Left kidney (tissue), 1 donor: ENCODE measurements at regions not wholly inside any gene's neighbourhood (a gene's known extent, or its start where the extent isn't known, plus 50 kb on each side); places are given as distances from the start of the nearest gene placed in this dataset.

Source experiments
- DNase-seq: peaks from one replicate; pipeline ENCODE4 v3.0.0-alpha.2; 2013

DNA sequence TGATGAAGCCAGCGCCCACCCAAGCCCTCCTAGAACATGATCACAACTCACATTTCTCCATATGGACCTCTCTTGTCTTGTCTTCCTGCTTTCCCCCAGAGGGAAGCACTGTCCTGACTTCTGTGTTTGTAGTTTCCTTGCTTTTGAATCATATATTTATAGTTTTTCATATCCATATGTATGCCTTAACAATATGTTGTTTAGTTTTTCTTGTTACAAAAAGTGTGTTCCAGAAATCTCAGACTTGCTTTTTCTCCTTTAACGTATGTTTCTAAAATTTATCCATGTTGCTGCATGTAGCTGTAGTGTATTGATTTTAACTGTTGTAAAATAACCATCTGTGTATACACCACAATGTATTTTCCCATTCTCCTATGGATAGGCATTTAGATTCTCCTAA is 182.0 kb upstream of the SMIM23 start:
- no peak for DNase-seq

DNA sequence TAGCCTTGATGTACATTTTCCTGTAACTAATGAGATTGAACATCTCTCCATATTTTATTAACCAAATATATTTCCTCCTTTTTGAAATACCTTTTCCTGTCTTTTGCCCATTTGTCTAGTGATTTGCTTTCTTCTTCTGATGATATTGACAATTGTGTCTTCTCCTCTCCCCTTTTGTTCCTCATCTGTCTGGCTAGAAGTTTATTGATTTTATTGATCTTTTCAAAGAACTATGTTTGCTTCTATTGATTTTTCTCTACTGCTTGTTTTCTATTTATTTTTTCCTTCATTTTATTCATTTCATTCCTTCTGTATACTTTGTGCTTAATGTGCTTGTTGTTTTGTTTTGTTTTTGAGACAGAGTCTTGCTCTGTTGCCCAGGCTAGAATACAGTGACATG is 181.4 kb upstream of the SMIM23 start:
- no peak for DNase-seq

GRCh38 chr5:171606414-171607024 is 179.1 kb upstream of the SMIM23 start:
- no peak for DNase-seq

DNA sequence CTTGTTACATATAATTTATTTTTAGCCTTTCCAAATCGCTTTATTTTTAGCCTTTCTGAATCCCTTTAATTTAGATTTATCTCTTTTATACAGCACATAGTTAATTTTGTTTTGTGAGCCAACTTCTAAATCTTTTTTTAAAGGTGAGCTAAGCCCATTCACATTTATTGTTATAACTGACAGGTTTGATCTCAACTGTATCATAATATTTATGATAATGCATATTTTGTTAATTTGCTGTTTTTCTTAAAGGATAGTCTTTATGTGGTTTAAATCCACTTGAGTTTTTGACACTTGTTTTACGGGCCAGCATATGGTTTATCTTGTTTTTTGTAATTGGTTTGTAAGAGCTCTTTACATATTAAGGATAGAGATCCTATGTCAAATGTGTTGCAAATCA is 177.8 kb upstream of the SMIM23 start:
- DNase-seq: no peak

GRCh38 chr5:171609806-171610452 is 175.7 kb upstream of the SMIM23 start:
- DNase-seq: no peak

DNA sequence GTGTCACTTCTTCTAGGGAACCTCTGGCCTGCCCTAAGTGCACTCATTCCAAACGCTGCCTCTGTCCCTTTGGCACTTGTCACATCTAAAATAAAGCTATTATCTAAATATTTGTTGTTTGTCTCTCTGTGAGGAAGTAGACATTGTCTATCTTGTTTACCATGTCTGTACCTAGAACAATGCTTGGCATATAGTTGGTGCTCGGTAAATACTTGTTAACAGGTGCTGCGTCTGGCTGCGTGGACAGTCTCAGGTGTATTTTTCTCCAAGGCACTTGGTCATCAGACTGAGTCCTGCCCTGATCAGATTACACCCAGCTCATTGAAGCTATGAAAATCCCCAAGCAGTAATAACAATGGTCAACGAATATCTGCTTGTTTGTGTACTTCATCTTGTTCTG is 174.9 kb upstream of the SMIM23 start:
- no peak for DNase-seq

DNA sequence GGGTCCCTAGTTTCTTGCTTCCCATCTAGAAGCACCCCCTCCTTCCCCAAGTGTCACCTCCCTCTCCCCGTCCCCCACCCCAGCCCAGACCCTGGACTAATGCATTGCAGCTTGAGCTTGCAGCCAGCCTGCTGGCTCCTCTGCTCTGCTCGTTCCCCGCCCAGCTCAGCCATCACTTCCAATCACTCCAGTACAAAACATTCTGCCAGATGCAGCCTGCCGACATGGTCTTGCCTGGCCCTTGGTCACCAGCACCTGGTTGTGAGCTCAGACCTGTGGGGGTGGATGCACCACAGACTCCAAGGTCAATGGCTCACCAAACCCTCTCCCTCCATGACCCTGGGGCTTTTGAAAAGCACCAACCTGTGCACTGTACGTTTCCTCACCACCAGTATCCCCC is 172.9 kb upstream of the SMIM23 start:
- no peak for DNase-seq

DNA sequence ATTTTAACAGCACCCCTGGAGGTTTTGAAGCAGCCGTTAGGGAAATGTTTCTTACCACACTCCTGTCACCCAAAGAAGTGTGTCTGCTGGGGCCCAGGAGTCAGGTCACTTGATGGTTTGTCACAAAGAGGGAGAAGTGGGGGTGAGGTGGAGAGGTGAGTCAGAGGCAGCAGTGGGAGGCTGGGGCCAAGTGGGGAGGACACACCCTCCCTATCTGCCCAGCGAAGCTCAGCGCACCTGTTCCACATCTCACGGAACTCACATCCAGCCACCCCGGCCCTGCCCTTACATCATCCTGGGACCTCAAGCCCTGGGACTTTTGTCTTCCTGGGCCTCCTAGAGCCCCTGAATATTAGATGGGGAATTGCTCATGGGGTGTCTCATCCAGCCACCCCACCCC is 171.1 kb upstream of the SMIM23 start:
- no peak for DNase-seq

- DNase-seq: peak; percentile 48
These were observed 170.5 kb upstream of the SMIM23 start for GRCh38 chr5:171614971-171615653.

DNA sequence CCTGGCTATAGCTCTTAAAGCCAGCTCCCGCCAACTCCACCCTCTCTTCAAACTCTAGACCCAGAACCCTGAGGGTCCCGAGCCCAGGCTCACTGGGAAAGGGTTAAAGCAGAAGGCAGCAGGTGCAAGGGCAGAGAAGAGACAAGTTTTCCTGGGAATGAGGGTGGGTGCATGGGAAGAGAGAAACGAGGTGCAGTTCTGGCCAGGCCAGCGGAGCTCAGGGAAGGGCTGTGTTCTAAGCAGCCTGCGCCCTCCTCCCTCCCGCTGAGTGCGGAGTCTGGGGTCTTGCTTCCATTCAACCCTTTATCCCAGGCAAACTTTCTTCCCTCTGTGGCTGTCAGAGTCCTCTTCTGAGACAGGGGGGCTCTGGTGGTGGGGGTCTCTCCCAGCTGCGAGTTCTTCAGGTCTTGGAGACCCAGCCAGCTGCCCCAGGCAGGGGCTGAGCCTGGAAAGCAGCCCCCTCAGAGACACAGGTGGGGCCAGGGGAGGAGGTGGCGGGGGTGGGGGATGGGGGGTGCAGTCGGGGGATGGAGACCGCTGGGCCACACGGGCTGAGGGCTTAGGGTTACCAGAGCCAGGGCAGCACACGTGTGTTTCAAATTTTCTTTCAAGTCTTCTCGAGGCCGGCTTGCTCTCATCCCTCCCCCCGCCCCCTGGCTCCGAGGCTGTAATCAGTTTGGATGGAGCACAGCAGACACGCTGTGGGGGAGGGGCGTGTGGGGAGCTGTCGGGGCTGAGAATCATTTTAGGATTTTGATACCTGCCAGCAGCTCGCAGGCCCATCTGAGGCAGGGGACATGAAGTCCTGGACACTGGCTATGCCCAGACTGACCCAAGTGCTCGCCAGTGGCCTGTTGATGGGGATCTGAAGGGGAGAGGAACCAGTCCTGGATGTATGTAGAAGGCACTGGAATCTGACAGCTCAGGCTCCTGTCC is 169.6 kb upstream of the SMIM23 start:
- no peak for DNase-seq

GRCh38 chr5:171617266-171617665 is 168.4 kb upstream of the SMIM23 start:
- no peak for DNase-seq

GRCh38 chr5:171617817-171618591 is 167.6 kb upstream of the SMIM23 start:
- no peak for DNase-seq

- DNase-seq: no peak
These were observed 166.4 kb upstream of the SMIM23 start for GRCh38 chr5:171619196-171619595.

DNA sequence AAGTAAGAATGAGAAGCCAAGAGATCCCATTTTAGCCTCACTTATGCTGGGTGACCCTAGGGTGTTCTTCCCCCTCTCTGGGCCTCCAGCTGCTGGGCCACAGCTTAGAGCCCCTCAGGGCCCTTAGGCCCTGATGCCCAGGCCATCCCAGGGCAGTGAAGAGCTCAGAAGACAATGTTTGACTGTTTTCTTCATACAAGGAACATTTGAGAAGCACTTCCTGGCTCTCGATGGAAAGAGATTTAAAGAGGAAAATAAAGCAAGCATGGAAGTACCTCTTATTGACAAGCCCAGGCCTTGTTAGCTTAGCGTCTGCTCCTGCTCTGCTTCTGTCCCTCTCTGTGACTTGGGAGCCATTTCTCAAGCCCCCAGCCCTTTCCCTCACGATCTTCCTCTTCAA is 165.9 kb upstream of the SMIM23 start:
- no peak for DNase-seq

DNA sequence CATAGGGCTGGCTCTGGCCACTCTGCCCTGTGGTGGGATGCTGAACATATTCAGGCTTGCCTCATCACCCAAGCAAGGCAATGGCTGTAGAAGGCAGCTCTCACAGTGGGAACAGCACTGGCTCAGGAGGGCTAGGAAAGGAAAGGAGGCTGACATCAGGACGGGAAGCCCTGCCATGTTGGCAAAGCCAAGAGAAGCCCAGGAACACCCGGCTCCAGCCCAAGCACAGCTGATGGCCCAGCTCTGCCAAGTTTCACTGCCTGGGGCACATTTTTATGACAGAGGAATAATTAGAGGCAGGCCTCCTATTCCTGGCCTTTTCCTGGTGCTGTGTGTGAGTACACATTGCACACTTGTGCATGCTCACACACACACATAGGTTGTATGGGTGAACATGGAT is 163.6 kb upstream of the SMIM23 start:
- no peak for DNase-seq

DNA sequence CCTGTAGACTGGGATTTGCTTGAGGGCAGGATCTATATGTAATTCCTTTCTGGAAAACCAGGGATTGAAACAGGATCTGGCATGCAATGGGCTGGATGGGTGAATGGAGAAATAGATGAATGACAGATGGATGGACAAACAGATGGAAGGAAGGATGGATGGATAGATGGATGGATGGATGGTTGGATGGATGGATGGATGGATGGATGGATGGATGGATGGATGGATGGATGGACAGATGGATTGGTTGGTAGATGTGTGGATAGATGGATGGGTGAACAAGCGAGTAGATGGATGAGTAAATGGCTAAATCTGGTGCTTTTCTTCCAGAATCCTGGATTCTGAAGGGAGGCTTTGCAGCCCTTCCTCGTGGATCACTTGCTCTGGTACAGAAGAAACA is 162.5 kb upstream of the SMIM23 start:
- DNase-seq: no peak

- DNase-seq: peak; percentile 61
These were observed 162.0 kb upstream of the SMIM23 start for GRCh38 chr5:171623551-171624097.

GRCh38 chr5:171624396-171624795 is 161.2 kb upstream of the SMIM23 start:
- DNase-seq: no peak

DNA sequence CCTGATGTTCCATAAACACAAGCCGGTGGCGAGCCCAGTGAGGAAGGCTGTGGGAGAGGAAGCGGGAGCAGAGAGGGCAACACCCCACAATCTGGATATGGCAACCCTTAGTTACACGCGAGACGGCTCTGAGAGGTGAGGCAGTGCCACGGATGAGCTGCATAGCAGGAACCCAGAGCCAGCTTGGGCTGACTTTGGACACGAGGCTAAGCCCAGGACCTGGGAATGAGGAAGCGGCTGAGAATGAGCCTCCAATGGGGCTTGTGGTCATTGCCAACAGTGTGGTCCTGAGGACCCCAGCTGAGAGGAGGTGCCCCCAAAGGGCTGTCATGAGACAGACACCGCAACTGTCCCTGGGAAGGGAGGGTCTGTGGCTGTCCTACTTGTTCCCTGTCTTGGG is 160.0 kb upstream of the SMIM23 start:
- no peak for DNase-seq

DNA sequence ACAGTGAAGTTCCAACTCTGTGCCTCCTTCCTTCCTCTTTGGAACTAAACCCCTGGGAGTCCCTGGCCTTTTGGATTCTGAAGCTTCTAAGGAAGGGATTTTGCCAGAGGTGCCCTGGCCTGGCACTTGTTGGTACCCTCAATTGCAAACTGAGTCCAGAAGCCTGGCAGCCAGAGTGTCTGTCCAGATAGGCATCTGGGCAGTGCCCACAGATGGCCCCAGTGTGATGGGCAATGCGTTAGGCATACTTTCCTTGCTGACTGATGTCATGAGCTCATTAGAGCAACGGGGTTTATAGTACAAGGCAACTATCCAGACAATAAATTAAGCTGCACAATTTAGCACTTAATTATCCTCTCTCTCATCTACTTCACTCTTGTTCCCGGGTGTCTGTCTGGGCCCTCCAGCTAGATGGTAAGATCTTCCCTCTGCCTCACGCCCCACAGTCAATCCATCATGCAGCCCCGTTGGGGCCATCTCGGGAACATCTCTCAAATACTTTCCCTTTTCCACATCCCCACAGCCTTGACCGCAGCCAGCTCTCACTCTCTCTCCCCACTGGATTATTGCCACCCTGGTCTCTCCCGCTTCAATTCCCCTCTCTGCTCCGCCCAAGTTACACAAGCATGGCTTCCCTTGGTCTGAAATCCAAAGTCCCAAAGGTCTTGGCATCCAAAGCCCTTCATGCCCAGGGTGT is 157.5 kb upstream of the SMIM23 start:
- DNase-seq: no peak

DNA sequence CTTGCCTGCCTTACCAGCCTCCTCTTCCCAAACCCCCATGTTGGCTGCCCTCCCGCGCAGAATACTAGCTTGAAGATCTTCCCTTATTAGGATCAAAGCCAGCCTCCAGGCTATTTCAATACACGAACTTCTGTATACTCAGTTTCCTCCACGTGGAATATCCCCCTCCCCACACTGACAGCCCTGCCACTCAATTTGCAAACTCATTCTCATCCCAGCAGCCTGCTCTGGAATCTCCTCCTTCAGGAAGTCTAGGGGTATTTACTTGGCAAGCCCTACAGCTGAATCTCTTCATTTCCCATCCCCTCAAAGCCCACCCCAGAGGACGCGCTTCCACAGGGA is 157.0 kb upstream of the SMIM23 start:
- DNase-seq: no peak
